HepG2 (cell line): ENCODE measurements at regions not wholly inside any gene's neighbourhood (a gene's known extent, or its start where the extent isn't known, plus 50 kb on each side); places are given as distances from the start of the nearest gene placed in this dataset.

Experiments
- AHR ChIP-seq: IDR thresholded peaks from 2 replicates; pipeline ENCODE4 v1.6.1; 2018; ENCODE audit warnings: missing genetic modification reagents, missing compliant biosample characterization
- HOXA9 ChIP-seq: sonication (generic); formaldehyde crosslinking; IDR thresholded peaks from 2 replicates; pipeline ENCODE4 v1.8.1; 2022; ENCODE audit warnings: missing genetic modification reagents, mild to moderate bottlenecking, moderate library complexity, borderline replicate concordance
- MXD4 ChIP-seq: IDR thresholded peaks from 2 replicates; pipeline ENCODE4 v1.6.1; 2016; ENCODE audit warnings: mild to moderate bottlenecking, missing biosample characterization, missing genetic modification reagents
- ZC3H13 ChIP-seq: sonication (generic); formaldehyde crosslinking; IDR thresholded peaks from 2 replicates; pipeline ENCODE4 v1.8.1; 2023; ENCODE audit warnings: mild to moderate bottlenecking, missing genetic modification reagents, moderate library complexity
- ZFP90 ChIP-seq: sonication (generic); formaldehyde crosslinking; IDR thresholded peaks from 2 replicates; pipeline ENCODE4 v1.8.0; 2022; ENCODE audit warnings: missing genetic modification reagents, mild to moderate bottlenecking, inconsistent platforms, borderline replicate concordance
- ZFYVE20 ChIP-seq: sonication (generic); formaldehyde crosslinking; IDR thresholded peaks from 2 replicates; pipeline ENCODE4 v1.8.0; 2023; ENCODE audit warnings: low read depth, mild to moderate bottlenecking, moderate library complexity, missing genetic modification reagents, borderline replicate concordance
- ZNF382 ChIP-seq: sonication (generic); formaldehyde crosslinking; IDR thresholded peaks from 2 replicates; pipeline ENCODE4 v1.5.0; 2020; ENCODE audit warnings: missing genetic modification reagents, mild to moderate bottlenecking, borderline replicate concordance
- TF ChIP-seq, protein P1 (sequence below): sonication (generic); formaldehyde crosslinking; IDR thresholded peaks from one replicate; pipeline ENCODE4 v1.5.1; 2020; ENCODE audit warnings: mild to moderate bottlenecking, missing genetic modification reagents; ENCODE audit errors: not compliant biosample characterization
- TF ChIP-seq, protein P2 (sequence below): sonication (generic); formaldehyde crosslinking; IDR thresholded peaks from 2 replicates; pipeline ENCODE4 v1.5.0; 2020; ENCODE audit warnings: missing genetic modification reagents
- TF ChIP-seq, protein P3 (sequence below): sonication (generic); formaldehyde crosslinking; IDR thresholded peaks from 2 replicates; pipeline ENCODE4 v1.5.1; 2020; ENCODE audit warnings: missing genetic modification reagents, mild to moderate bottlenecking, borderline replicate concordance
- TF ChIP-seq, protein P4 (sequence below): sonication (generic); formaldehyde crosslinking; conservative IDR thresholded peaks from 2 replicates; pipeline ENCODE4 v1.8.0; 2022; ENCODE audit warnings: missing genetic modification reagents
- TF ChIP-seq, protein P5 (sequence below), 2 experiments: fragments of 450-650 bp in 1 of 2; sonication (generic) in 1 of 2; formaldehyde crosslinking; IDR thresholded peaks; 2 replicates each; pipeline versions ENCODE4 v1.5.0 to v1.8.0; 2020 to 2022; ENCODE audit warnings: mild to moderate bottlenecking in 1 of 2, missing genetic modification reagents in 1 of 2

DNA sequence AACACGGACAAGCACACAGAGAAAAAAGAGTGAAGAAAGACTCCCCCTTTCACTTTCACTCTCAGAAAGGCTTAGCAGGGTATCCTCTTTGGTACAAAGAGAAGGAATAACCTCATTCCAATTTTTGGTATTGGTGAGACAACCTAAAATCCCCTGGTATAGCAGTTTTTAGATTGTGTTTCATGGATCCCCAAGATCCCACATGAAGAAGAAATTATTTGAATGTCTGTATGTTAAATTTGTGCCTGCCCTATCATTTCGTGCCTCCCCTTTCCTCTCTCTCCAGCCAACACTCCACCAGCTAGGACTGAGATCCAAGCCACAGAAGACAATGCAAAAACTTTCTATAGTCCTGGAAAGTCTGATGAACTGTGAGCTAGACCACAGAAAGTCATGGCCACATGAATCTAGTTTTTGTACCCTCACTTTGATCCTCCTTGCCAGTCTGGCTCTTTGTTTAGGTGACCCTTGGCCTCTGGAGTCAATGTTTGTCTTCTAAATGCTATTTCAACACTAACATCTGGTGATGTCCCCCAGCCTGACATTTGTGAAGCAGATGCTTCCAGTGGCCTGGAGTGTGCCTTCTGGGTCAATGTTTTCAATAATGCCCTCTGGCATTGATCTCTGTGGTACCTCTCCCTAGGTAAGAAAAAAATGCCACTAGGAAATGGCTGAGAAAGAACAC lies 181.9 kb upstream of the BMP4 start (continued):
- TF ChIP-seq, protein P1, sequence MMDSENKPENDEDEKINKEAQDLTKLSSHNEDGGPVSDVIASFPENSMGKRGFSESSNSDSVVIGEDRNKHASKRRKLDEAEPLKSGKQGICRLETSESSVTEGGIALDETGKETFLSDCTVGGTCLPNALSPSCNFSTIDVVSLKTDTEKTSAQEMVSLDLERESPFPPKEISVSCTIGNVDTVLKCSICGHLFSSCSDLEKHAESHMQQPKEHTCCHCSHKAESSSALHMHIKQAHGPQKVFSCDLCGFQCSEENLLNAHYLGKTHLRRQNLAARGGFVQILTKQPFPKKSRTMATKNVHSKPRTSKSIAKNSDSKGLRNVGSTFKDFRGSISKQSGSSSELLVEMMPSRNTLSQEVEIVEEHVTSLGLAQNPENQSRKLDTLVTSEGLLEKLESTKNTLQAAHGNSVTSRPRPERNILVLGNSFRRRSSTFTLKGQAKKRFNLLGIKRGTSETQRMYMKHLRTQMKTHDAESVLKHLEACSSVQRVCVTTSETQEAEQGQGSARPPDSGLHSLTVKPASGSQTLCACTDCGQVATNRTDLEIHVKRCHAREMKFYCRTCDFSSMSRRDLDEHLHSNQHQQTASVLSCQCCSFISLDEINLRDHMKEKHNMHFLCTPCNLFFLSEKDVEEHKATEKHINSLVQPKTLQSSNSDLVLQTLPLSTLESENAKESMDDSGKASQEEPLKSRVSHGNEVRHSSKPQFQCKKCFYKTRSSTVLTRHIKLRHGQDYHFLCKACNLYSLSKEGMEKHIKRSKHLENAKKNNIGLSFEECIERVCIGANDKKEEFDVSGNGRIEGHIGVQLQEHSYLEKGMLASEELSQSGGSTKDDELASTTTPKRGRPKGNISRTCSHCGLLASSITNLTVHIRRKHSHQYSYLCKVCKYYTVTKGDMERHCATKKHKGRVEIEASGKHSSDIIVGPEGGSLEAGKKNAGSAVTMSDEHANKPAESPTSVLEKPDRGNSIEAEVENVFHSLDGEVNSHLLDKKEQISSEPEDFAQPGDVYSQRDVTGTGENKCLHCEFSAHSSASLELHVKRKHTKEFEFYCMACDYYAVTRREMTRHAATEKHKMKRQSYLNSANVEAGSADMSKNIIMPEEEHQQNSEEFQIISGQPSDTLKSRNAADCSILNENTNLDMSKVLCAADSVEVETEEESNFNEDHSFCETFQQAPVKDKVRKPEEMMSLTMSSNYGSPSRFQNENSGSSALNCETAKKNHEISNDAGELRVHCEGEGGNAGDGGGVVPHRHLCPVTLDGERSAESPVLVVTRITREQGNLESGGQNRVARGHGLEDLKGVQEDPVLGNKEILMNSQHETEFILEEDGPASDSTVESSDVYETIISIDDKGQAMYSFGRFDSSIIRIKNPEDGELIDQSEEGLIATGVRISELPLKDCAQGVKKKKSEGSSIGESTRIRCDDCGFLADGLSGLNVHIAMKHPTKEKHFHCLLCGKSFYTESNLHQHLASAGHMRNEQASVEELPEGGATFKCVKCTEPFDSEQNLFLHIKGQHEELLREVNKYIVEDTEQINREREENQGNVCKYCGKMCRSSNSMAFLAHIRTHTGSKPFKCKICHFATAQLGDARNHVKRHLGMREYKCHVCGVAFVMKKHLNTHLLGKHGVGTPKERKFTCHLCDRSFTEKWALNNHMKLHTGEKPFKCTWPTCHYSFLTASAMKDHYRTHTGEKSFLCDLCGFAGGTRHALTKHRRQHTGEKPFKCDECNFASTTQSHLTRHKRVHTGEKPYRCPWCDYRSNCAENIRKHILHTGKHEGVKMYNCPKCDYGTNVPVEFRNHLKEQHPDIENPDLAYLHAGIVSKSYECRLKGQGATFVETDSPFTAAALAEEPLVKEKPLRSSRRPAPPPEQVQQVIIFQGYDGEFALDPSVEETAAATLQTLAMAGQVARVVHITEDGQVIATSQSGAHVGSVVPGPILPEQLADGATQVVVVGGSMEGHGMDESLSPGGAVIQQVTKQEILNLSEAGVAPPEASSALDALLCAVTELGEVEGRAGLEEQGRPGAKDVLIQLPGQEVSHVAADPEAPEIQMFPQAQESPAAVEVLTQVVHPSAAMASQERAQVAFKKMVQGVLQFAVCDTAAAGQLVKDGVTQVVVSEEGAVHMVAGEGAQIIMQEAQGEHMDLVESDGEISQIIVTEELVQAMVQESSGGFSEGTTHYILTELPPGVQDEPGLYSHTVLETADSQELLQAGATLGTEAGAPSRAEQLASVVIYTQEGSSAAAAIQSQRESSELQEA (CRISPR knock-in tag), result no peak
- TF ChIP-seq, protein P2, sequence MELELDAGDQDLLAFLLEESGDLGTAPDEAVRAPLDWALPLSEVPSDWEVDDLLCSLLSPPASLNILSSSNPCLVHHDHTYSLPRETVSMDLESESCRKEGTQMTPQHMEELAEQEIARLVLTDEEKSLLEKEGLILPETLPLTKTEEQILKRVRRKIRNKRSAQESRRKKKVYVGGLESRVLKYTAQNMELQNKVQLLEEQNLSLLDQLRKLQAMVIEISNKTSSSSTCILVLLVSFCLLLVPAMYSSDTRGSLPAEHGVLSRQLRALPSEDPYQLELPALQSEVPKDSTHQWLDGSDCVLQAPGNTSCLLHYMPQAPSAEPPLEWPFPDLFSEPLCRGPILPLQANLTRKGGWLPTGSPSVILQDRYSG (CRISPR knock-in tag), result no peak
- TF ChIP-seq ZNF382 (no peak), HOXA9 (CRISPR knock-in tag) (no peak), ZFP90 (0 out of 2 replicates have a peak, but pooled peaks have one; percentile 36), MXD4 (CRISPR knock-in tag) (no peak), AHR (CRISPR knock-in tag) (no peak), ZC3H13 (CRISPR knock-in tag) (no peak), ZFYVE20 (CRISPR knock-in tag) (no peak)
- TF ChIP-seq, protein P3, sequence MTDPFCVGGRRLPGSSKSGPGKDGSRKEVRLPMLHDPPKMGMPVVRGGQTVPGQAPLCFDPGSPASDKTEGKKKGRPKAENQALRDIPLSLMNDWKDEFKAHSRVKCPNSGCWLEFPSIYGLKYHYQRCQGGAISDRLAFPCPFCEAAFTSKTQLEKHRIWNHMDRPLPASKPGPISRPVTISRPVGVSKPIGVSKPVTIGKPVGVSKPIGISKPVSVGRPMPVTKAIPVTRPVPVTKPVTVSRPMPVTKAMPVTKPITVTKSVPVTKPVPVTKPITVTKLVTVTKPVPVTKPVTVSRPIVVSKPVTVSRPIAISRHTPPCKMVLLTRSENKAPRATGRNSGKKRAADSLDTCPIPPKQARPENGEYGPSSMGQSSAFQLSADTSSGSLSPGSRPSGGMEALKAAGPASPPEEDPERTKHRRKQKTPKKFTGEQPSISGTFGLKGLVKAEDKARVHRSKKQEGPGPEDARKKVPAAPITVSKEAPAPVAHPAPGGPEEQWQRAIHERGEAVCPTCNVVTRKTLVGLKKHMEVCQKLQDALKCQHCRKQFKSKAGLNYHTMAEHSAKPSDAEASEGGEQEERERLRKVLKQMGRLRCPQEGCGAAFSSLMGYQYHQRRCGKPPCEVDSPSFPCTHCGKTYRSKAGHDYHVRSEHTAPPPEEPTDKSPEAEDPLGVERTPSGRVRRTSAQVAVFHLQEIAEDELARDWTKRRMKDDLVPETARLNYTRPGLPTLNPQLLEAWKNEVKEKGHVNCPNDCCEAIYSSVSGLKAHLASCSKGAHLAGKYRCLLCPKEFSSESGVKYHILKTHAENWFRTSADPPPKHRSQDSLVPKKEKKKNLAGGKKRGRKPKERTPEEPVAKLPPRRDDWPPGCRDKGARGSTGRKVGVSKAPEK, result peak; percentile 96; the same call in 1 of the 2 replicates
- TF ChIP-seq, protein P4, sequence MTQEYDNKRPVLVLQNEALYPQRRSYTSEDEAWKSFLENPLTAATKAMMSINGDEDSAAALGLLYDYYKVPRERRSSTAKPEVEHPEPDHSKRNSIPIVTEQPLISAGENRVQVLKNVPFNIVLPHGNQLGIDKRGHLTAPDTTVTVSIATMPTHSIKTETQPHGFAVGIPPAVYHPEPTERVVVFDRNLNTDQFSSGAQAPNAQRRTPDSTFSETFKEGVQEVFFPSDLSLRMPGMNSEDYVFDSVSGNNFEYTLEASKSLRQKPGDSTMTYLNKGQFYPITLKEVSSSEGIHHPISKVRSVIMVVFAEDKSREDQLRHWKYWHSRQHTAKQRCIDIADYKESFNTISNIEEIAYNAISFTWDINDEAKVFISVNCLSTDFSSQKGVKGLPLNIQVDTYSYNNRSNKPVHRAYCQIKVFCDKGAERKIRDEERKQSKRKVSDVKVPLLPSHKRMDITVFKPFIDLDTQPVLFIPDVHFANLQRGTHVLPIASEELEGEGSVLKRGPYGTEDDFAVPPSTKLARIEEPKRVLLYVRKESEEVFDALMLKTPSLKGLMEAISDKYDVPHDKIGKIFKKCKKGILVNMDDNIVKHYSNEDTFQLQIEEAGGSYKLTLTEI (CRISPR knock-in tag), result no peak
- TF ChIP-seq, protein P5, sequence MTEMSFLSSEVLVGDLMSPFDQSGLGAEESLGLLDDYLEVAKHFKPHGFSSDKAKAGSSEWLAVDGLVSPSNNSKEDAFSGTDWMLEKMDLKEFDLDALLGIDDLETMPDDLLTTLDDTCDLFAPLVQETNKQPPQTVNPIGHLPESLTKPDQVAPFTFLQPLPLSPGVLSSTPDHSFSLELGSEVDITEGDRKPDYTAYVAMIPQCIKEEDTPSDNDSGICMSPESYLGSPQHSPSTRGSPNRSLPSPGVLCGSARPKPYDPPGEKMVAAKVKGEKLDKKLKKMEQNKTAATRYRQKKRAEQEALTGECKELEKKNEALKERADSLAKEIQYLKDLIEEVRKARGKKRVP (CRISPR knock-in tag; IDR thresholded peaks at IDR 0.05), result peak in 1 of 2 experiments; percentile 87; a peak in 2 of 4 replicates
